ENCODE measurements at regions not wholly inside any gene's neighbourhood (a gene's known extent, or its start where the extent isn't known, plus 50 kb on each side); places are given as distances from the start of the nearest gene placed in this dataset.
"Not testable (repeated sequence)": the region's sequence is repeated elsewhere in the genome, so short reads cannot be mapped to it uniquely, and the experiment has no call there.

DNA sequence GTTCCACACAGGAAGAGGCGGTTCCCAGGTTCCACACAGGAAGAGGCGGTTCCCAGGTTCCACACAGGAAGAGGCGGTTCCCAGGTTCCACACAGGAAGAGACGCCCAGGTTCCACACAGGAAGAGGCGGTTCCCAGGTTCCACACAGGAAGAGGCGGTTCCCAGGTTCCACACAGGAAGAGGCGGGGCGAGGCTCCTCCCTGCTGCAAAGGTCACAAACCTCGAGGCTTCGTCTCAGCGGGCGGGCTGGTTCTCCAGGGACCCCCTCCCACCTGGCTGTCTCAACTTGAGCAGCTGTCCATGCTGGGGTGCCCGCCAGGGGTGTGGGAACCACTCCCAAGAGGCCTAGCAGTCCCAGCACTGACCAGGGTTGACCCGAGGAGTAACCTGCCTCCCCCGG, 94.3 kb upstream of the RUFY1 start:
- not testable (repeated sequence) for TF ChIP-seq NUFIP1 (IDR thresholded peaks at IDR 0.05; ENCODE audit: partially characterized antibody)
- TF ChIP-seq, protein P1, sequence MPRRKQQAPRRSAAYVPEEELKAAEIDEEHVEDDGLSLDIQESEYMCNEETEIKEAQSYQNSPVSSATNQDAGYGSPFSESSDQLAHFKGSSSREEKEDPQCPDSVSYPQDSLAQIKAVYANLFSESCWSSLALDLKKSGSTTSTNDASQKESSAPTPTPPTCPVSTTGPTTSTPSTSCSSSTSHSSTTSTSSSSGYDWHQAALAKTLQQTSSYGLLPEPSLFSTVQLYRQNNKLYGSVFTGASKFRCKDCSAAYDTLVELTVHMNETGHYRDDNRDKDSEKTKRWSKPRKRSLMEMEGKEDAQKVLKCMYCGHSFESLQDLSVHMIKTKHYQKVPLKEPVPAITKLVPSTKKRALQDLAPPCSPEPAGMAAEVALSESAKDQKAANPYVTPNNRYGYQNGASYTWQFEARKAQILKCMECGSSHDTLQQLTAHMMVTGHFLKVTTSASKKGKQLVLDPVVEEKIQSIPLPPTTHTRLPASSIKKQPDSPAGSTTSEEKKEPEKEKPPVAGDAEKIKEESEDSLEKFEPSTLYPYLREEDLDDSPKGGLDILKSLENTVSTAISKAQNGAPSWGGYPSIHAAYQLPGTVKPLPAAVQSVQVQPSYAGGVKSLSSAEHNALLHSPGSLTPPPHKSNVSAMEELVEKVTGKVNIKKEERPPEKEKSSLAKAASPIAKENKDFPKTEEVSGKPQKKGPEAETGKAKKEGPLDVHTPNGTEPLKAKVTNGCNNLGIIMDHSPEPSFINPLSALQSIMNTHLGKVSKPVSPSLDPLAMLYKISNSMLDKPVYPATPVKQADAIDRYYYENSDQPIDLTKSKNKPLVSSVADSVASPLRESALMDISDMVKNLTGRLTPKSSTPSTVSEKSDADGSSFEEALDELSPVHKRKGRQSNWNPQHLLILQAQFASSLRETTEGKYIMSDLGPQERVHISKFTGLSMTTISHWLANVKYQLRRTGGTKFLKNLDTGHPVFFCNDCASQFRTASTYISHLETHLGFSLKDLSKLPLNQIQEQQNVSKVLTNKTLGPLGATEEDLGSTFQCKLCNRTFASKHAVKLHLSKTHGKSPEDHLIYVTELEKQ (CRISPR knock-in tag; IDR thresholded peaks at IDR 0.05), result not testable (repeated sequence)

All from K562 (cell line).